ENCODE measurements at regions not wholly inside any gene's neighbourhood (a gene's known extent, or its start where the extent isn't known, plus 50 kb on each side); places are given as distances from the start of the nearest gene placed in this dataset.
"Not testable (repeated sequence)": the region's sequence is repeated elsewhere in the genome, so short reads cannot be mapped to it uniquely, and the experiment has no call there.

GRCh38 chr2:75871762-75872614 lies 161.3 kb upstream of the GCFC2 start:
- not testable (repeated sequence) for DNase-seq

- DNase-seq, result no peak
These were observed 160.0 kb upstream of the GCFC2 start for GRCh38 chr2:75870651-75871137.

GRCh38 chr2:75870133-75870532 lies 159.4 kb upstream of the GCFC2 start:
- DNase-seq, result no peak

- no peak for DNase-seq
These were observed 155.0 kb upstream of the GCFC2 start for GRCh38 chr2:75865702-75866101.

- DNase-seq, result no peak
These were observed 154.4 kb upstream of the GCFC2 start for GRCh38 chr2:75865083-75865482.

GRCh38 chr2:75862547-75862946 lies 151.8 kb upstream of the GCFC2 start:
- DNase-seq, result no peak

GRCh38 chr2:75853436-75853835 lies 142.7 kb upstream of the GCFC2 start:
- no peak for DNase-seq

GRCh38 chr2:75852639-75853038 lies 141.9 kb upstream of the GCFC2 start:
- DNase-seq, result no peak

- no peak for DNase-seq
These were observed 136.0 kb upstream of the GCFC2 start for GRCh38 chr2:75846683-75847190.

GRCh38 chr2:75844651-75845050 lies 133.9 kb upstream of the GCFC2 start:
- DNase-seq, result no peak

- DNase-seq, result not testable (repeated sequence)
These were observed 123.9 kb upstream of the GCFC2 start for GRCh38 chr2:75834588-75834987.

GRCh38 chr2:75833386-75833785 lies 122.7 kb upstream of the GCFC2 start:
- DNase-seq, result no peak

- no peak for DNase-seq
These were observed 118.1 kb upstream of the GCFC2 start for GRCh38 chr2:75828826-75829225.

GRCh38 chr2:75823515-75823914 lies 112.8 kb upstream of the GCFC2 start:
- DNase-seq, result not testable (repeated sequence)

GRCh38 chr2:75822336-75822735 lies 111.6 kb upstream of the GCFC2 start:
- no peak for DNase-seq

GRCh38 chr2:75820693-75821092 lies 110.0 kb upstream of the GCFC2 start:
- no peak for DNase-seq

- DNase-seq, result no peak
These were observed 100.1 kb upstream of the GCFC2 start for GRCh38 chr2:75810611-75811330.

GRCh38 chr2:75808793-75809535 lies 98.2 kb upstream of the GCFC2 start:
- DNase-seq, result no peak

- no peak for DNase-seq
These were observed 97.3 kb upstream of the GCFC2 start for GRCh38 chr2:75807992-75808391.

GRCh38 chr2:75801234-75801982 lies 90.7 kb upstream of the GCFC2 start:
- DNase-seq, result no peak

GRCh38 chr2:75800456-75800855 lies 89.7 kb upstream of the GCFC2 start:
- no peak for DNase-seq

GRCh38 chr2:75799859-75800258 lies 89.1 kb upstream of the GCFC2 start:
- no peak for DNase-seq
